Spleen (tissue), 11 donors: ENCODE measurements at regions not wholly inside any gene's neighbourhood (a gene's known extent, or its start where the extent isn't known, plus 50 kb on each side); places are given as distances from the start of the nearest gene placed in this dataset.

Source experiments
- DNase-seq: peaks from one replicate; pipeline ENCODE4 v3.0.0-alpha.2; 2020
- H3K27ac ChIP-seq, 8 donors: fragments of 200-600 bp; sonication (generic) in 7 of 8; 1 replicate in 4 of 8; 2 replicates in 4 of 8; pipeline versions ENCODE4 v1.5.0 to v1.8.0; 2016 to 2021; ENCODE audit warnings: inconsistent platforms in 4 of 8, mild to moderate bottlenecking in 4 of 8, moderate library complexity in 1 of 8
- H3K27me3 ChIP-seq, 7 donors: fragments of 200-600 bp; sonication (generic) in 6 of 7; replicated peaks in 1 of 7; 1 replicate in 4 of 7; 2 replicates in 3 of 7; pipeline versions ENCODE4 v1.5.0 to v1.8.0; 2016 to 2021; ENCODE audit warnings: inconsistent platforms in 3 of 7, mild to moderate bottlenecking in 1 of 7
- H3K36me3 ChIP-seq, 6 donors: fragments of 200-600 bp; sonication (generic) in 5 of 6; 1 replicate in 4 of 6; 2 replicates in 2 of 6; pipeline versions ENCODE4 v1.5.0 to v1.8.0; 2016 to 2021; ENCODE audit warnings: inconsistent platforms in 2 of 6
- H3K4me1 ChIP-seq, 6 donors: fragments of 200-600 bp; sonication (generic) in 5 of 6; 1 replicate in 3 of 6; 2 replicates in 3 of 6; pipeline versions ENCODE4 v1.5.0 to v1.8.0; 2016 to 2021; ENCODE audit warnings: inconsistent platforms in 3 of 6
- H3K4me3 ChIP-seq, 8 donors: fragments of 200-600 bp; sonication (generic) in 7 of 8; 1 replicate in 4 of 8; 2 replicates in 4 of 8; pipeline versions ENCODE4 v1.5.0 to v1.8.0; 2016 to 2021; ENCODE audit warnings: inconsistent platforms in 4 of 8, mild to moderate bottlenecking in 4 of 8, moderate library complexity in 2 of 8
- H3K9me3 ChIP-seq, 8 donors: fragments of 200-600 bp; sonication (generic) in 7 of 8; 1 replicate in 4 of 8; 2 replicates in 4 of 8; pipeline versions ENCODE4 v1.5.0 to v1.8.0; 2016 to 2021; ENCODE audit warnings: inconsistent platforms in 4 of 8
- POLR2A ChIP-seq, 3 donors: fragments of 450-650 bp; IDR thresholded peaks; one replicate each; pipeline ENCODE4 v1.5.1; 2017; ENCODE audit warnings: antibody characterized with exemption in 3 of 3, mild to moderate bottlenecking in 1 of 3
- POLR2AphosphoS5 ChIP-seq, 3 donors: sonication (generic); formaldehyde crosslinking; IDR thresholded peaks; one replicate each; pipeline ENCODE4 v1.5.1; 2017; ENCODE audit warnings: antibody characterized with exemption in 3 of 3
- WGBS, 5 donors: extraction: QIAGEN DNeasy Blood & Tissue Kit in 3 of 5; methylation state at CpG; one replicate each; pipeline versions ENCODE4 v1.1.5 to v1.1.7; 2013 to 2018; 5-methylcytosine and 5-hydroxymethylcytosine counted together
- intact Hi-C: fragments of 100-400 bp; cut with DNase I; formaldehyde crosslinking; loops from one replicate; pipeline ENCODE4 v1.15.0; 2023; ENCODE audit warnings: low total_unique reads
- TF ChIP-seq, protein P1 (sequence below), 11 experiments: fragments of 200-600 bp in 7 of 11; fragments of 450-650 bp in 4 of 11; sonication (generic) in 4 of 11; IDR thresholded peaks in 8 of 11; conservative IDR thresholded peaks in 3 of 11; 1 replicate in 7 of 11; 2 replicates in 4 of 11; pipeline versions ENCODE4 v1.4.0 to v1.8.0; 2016 to 2021; ENCODE audit warnings: antibody characterized with exemption in 11 of 11, inconsistent platforms in 4 of 11, mild to moderate bottlenecking in 1 of 11
- donor health status: healthy with polysubstance abuse.
- donor health status: DM: no; HTN: no; CAD: no; lungs with moderate emphysema.
- donor health status: DM: no; HTN: no; CAD: no.
- donor health status: Bipolar disorder and iron deficiency.
- donor health status: healthy.
- donor health status: DM: no; HTN: no; CAD: no.
- donor health status: DM: yes; HTN: yes; CAD: no.

DNA sequence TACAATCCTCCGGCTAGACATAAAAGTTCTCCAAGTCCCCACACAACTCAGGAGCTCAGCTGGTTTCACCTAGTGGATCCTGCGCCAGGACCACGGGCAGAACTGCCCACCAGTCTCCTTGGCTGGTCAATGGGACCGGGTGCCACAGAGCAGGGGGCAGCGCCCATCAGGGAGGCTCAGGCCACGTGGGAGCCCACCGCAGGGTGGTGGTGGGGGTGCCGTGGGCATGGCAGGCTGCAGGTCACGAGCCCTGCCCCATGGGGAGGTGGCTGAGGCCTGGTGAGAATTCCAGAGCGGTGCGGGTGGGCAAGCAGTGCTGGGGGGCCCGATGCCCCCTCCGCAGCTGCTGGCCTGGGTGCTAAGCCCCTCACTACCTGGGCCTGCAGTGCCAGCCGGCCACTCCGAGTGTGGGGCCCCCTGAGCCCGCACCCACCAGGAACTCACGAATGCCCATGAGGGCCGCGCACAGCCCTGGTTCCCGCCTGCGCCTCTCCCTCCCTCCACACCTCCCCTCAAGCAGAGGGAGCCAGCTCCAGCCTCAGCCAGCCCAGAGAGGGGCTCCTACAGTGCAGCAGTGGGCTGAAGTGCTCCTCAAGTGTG is 1091.9 kb upstream of the TENM4 start:
- Histone ChIP-seq H3K27me3 (no peaks in the 10 kb centered on the region), H3K27ac (no peak overlapping the region), H3K4me1 (no peaks in the 10 kb centered on the region), H3K36me3 (no peaks in the 10 kb centered on the region), H3K9me3 (peaks cover 0 to 37% (median 9%) of the 10 kb centered on the region in 8 donors), H3K4me3 (no peak overlapping the region)
- intact Hi-C loops = no loop called here
- no peak for TF ChIP-seq POLR2AphosphoS5 (IDR thresholded peaks at IDR 0.05)
- TF ChIP-seq, protein P1, sequence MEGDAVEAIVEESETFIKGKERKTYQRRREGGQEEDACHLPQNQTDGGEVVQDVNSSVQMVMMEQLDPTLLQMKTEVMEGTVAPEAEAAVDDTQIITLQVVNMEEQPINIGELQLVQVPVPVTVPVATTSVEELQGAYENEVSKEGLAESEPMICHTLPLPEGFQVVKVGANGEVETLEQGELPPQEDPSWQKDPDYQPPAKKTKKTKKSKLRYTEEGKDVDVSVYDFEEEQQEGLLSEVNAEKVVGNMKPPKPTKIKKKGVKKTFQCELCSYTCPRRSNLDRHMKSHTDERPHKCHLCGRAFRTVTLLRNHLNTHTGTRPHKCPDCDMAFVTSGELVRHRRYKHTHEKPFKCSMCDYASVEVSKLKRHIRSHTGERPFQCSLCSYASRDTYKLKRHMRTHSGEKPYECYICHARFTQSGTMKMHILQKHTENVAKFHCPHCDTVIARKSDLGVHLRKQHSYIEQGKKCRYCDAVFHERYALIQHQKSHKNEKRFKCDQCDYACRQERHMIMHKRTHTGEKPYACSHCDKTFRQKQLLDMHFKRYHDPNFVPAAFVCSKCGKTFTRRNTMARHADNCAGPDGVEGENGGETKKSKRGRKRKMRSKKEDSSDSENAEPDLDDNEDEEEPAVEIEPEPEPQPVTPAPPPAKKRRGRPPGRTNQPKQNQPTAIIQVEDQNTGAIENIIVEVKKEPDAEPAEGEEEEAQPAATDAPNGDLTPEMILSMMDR (IDR thresholded peaks at IDR 0.05 in 8 of 11, conservative IDR thresholded peaks at IDR 0.05 in 3 of 11) = no peak
- no peak for TF ChIP-seq POLR2A (IDR thresholded peaks at IDR 0.05)
- no peak for DNase-seq
- 80 to 93% (median 89%) methylated on average over 6 to 21 of the region's 21 CpGs for WGBS, 5 donors

DNA sequence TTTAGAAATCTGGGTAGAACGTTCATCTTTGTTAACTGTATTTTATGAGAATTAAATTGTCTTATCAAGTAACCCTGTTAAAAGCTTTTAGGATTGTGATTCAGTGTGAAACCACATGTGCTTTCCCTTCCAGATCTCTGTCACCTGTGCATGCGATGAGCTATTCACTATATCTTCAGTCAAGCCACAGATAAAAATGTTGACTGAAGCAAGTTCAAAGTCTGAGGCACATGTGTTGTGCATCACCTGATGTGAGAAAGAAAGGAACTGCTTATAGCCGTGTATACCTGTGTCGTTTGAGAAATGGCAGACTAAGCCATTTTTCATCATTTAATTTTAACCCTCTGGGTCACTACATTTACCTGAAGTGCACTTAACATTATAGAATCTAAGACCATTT is 1088.9 kb upstream of the TENM4 start:
- H3K36me3 ChIP-seq = no peaks in the 10 kb centered on the region
- no peaks in the 10 kb centered on the region for H3K4me1 ChIP-seq
- H3K27ac ChIP-seq = no peak overlapping the region
- no peak overlapping the region for H3K4me3 ChIP-seq
- no peak for DNase-seq
- intact Hi-C loops = no loop called here
- 78 to 88% (median 86%) methylated on average over 4 of the region's 4 CpGs for WGBS, 5 donors
- peaks cover 0 to 30% (median 12%) of the 10 kb centered on the region in 8 donors for H3K9me3 ChIP-seq
- no peaks in the 10 kb centered on the region for H3K27me3 ChIP-seq
- TF ChIP-seq, protein P1 (IDR thresholded peaks at IDR 0.05 in 8 of 11, conservative IDR thresholded peaks at IDR 0.05 in 3 of 11) = no peak

DNA sequence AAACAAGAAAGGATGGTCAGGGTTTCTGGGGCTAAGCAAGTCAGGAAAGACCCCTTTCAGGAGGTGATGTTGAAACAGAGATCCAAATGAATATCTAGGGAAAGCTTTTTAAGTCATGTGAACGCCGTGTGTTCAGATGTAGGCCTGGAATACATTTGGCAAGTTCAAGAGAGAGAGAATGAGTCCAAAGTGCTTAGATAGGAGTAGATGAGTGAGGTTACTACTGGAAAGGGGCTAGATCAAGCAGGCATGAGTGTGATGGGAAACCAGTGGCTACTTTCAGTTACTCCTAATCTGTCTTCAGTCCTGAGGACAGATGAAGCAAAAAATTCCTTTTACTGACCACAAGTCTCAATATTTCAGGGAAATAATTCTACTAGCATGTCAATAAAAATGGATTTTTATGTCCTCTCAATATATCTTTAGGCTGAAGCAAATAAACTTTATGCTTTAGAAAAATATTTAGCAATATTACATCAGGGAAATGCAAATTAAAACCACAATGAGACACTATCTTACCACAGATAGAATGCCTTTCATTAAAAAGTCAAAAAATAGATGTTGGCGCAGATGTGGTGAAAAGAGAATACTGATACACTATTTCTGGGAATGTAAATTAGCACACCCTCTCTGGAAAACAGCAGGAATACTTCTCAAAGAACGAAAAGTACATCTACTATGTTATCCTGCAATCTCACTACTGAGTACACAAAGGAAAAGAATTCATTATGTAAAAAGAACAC is 1085.0 kb upstream of the TENM4 start:
- H3K4me3 ChIP-seq = no peak overlapping the region
- no peaks in the 10 kb centered on the region for H3K36me3 ChIP-seq
- intact Hi-C loops = no loop called here
- 57 to 71% (median 68%) methylated on average over 4 of the region's 4 CpGs for WGBS, 5 donors
- H3K27me3 ChIP-seq = no peaks in the 10 kb centered on the region
- TF ChIP-seq POLR2A (IDR thresholded peaks at IDR 0.05) (no peak), POLR2AphosphoS5 (IDR thresholded peaks at IDR 0.05) (no peak)
- TF ChIP-seq, protein P1 (IDR thresholded peaks at IDR 0.05 in 8 of 11, conservative IDR thresholded peaks at IDR 0.05 in 3 of 11) = no peak
- peaks cover 0 to 5% (median 0%) of the 10 kb centered on the region in 8 donors for H3K9me3 ChIP-seq
- DNase-seq = no peak
- H3K27ac ChIP-seq = no peak overlapping the region
- no peaks in the 10 kb centered on the region for H3K4me1 ChIP-seq

DNA sequence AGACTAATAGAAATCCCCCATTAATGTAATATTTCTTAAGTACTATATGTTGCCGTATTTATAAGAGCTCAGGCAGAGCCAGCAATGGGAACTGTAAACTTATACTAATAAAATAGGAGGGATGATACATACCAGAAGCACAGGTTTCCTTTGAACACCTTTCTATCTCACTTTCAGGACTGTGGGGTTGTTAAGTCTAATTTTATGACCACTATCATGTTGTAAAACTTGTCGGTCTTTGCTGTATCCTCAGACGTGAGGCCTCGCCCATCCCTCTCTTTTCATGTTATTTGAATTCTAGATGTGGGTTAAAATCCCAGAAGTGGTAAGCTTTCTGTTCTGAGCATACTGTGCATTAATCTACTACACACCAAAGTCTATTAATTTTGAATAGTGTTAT is 1083.5 kb upstream of the TENM4 start:
- H3K4me1 ChIP-seq = no peaks in the 10 kb centered on the region
- TF ChIP-seq, protein P1 (IDR thresholded peaks at IDR 0.05 in 8 of 11, conservative IDR thresholded peaks at IDR 0.05 in 3 of 11) = no peak
- no peaks in the 10 kb centered on the region for H3K27me3 ChIP-seq
- H3K9me3 ChIP-seq = peaks cover 0 to 9% (median 0%) of the 10 kb centered on the region in 8 donors
- H3K4me3 ChIP-seq = no peak overlapping the region
- DNase-seq = no peak
- 56 to 73% (median 66%) methylated on average over 4 of the region's 4 CpGs for WGBS, 5 donors
- intact Hi-C loops = no loop called here
- no peak overlapping the region for H3K27ac ChIP-seq
- H3K36me3 ChIP-seq = no peaks in the 10 kb centered on the region
